Panc1 (cell line): ENCODE measurements at regions not wholly inside any gene's neighbourhood (a gene's known extent, or its start where the extent isn't known, plus 50 kb on each side); places are given as distances from the start of the nearest gene placed in this dataset.

Experiments
- POLR2AphosphoS5 ChIP-seq: IDR thresholded peaks from 2 replicates; pipeline ENCODE4 v1.6.1; 2012; ENCODE audit warnings: mild to moderate bottlenecking, low read depth, low read length, moderate library complexity
- REST ChIP-seq, 2 experiments: IDR thresholded peaks; 2 replicates each; pipeline ENCODE4 v1.6.1; 2011 to 2012; ENCODE audit warnings: low read depth in 2 of 2, control low read depth in 1 of 2, low read length in 1 of 2, mild to moderate bottlenecking in 1 of 2, moderate library complexity in 1 of 2; ENCODE audit not compliant: insufficient read depth in 1 of 2
- SIN3A ChIP-seq: IDR thresholded peaks from 2 replicates; pipeline ENCODE4 v1.6.1; 2012; ENCODE audit warnings: low read depth, mild to moderate bottlenecking, low read length, moderate library complexity, borderline replicate concordance; ENCODE audit not compliant: insufficient read depth
- TCF7L2 ChIP-seq: IDR thresholded peaks from 2 replicates; pipeline ENCODE4 v1.6.1; 2011; ENCODE audit warnings: mild to moderate bottlenecking, low read depth, low read length, inconsistent platforms
- TF ChIP-seq, protein P1 (sequence below): fragments of 450-650 bp; IDR thresholded peaks from 2 replicates; pipeline ENCODE4 v1.5.1; 2017; ENCODE audit warnings: mild to moderate bottlenecking

DNA sequence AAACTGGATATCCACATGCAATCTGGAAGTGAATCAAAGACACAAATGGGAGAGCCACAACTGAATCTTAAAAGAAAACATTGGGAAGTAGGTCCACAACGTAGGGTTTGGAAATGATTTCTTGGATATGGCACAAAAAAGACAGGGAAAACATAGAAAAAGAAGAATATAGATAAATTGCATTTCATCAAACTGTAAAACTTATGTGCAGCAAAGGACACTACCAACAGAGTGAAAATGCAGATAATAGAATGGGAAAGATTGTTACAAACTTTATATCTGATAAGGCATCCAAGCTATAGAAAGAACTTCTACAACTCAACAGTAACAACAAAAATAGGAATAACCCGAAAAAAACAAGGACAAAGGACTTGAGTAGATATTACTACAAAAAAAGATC lies 89.6 kb downstream of the ZNF280B start:
- TF ChIP-seq, protein P1, sequence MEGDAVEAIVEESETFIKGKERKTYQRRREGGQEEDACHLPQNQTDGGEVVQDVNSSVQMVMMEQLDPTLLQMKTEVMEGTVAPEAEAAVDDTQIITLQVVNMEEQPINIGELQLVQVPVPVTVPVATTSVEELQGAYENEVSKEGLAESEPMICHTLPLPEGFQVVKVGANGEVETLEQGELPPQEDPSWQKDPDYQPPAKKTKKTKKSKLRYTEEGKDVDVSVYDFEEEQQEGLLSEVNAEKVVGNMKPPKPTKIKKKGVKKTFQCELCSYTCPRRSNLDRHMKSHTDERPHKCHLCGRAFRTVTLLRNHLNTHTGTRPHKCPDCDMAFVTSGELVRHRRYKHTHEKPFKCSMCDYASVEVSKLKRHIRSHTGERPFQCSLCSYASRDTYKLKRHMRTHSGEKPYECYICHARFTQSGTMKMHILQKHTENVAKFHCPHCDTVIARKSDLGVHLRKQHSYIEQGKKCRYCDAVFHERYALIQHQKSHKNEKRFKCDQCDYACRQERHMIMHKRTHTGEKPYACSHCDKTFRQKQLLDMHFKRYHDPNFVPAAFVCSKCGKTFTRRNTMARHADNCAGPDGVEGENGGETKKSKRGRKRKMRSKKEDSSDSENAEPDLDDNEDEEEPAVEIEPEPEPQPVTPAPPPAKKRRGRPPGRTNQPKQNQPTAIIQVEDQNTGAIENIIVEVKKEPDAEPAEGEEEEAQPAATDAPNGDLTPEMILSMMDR = no peak
- TF ChIP-seq TCF7L2 = no peak
- TF ChIP-seq SIN3A = no peak
- TF ChIP-seq REST (IDR thresholded peaks at IDR 0.05; ENCODE audit: insufficient read depth in 1 of 2, low read depth in 2 of 2, low read length in 1 of 2) = no peak
- no peak for TF ChIP-seq POLR2AphosphoS5
